ENCODE measurements at regions not wholly inside any gene's neighbourhood (a gene's known extent, or its start where the extent isn't known, plus 50 kb on each side); places are given as distances from the start of the nearest gene placed in this dataset.

GRCh38 chr11:39144351-39145130 is 2314.9 kb downstream of the LRRC4C start:
- no peak for DNase-seq (ENCODE audit: low read depth in 2 of 2)

DNA sequence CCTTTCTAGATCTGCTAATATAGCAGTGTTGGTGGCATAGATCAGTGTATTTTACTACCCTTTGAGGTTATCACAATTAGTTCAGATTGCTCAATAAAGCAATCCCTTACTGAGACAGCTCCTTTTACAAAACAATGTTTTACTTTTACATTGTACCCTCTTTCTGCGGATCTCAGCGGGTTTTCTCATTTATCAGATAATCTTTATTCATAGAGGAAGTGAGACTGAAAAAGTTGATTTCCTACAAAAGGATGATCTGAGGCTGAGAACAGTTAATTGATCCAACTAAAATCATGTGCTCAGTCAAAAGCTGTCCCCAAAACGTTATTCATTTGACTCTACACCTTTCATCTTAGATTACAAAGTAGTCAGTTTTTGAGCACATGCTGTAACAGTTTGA is 2319.9 kb downstream of the LRRC4C start:
- DNase-seq (ENCODE audit: low read depth in 2 of 2), result no peak

DNA sequence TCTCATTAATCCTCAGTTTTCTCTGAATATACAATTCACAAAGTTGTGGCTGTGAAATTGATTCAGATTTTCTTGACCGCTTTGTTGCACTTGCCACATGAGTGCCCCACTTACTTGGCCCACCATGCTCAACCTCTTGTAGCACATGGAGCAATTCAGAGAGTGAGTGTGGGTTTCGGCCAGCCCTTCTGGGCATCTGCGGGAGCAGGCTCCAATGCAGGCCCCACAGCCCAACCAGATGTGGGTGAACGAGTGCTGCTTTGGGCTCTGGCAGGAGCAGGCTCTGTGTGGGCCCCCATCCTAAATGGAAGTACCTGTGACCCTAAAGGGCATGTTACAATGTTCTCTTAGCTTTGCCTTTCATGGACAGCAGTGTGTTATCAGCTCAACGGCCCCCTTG is 2338.6 kb downstream of the LRRC4C start:
- DNase-seq (ENCODE audit: low read depth in 2 of 2), result no peak

DNA sequence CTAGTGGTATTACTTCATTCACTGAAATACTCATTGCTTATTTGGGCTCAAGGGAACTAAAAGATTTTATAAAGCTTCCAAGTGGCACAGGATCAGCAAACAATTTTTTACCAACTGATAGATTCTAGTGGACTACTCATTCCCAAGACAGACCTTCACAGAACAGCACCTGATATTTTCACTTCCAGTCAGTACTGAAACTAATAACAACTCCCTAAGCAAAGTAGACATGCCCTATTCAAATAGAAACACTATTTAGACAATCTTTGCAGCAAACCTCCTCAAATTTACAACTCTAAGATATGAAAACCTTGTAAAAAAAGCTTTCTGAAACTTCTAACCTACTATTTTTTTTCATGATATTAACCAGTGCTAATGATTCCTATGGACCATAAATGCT is 2345.8 kb downstream of the LRRC4C start:
- DNase-seq (ENCODE audit: low read depth in 2 of 2), result no peak

GRCh38 chr11:39102236-39102635 is 2357.2 kb downstream of the LRRC4C start:
- DNase-seq (ENCODE audit: low read depth in 2 of 2), result no peak

GRCh38 chr11:39078465-39078864 is 2381.0 kb downstream of the LRRC4C start:
- no peak for DNase-seq (ENCODE audit: low read depth in 2 of 2)

GRCh38 chr11:39037611-39038010 is 2421.8 kb downstream of the LRRC4C start:
- no peak for DNase-seq (ENCODE audit: low read depth in 2 of 2)

- no peak for DNase-seq (ENCODE audit: low read depth in 2 of 2)
Measured at GRCh38 chr11:39036021-39036420, 2423.4 kb downstream of the LRRC4C start.

DNA sequence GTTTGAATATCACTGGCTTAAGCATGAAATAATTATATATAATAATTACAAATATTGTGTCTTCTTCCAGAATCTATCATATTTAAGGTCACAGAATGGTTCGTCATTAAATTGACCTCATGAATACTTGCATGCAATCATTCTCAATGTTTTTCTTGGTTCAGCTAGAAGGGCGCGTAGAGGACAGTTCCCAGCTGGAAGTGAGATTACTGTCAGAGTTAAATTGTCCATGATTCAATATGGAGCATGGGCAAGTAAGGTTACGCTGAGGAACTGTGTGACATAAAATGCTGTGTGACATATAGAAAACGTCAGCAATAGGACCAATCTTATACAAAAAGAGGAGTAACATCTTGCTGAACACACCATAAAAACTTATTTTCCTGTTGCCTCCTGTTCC is 2423.5 kb upstream of the RAG2 start:
- DNase-seq (ENCODE audit: low read depth in 2 of 2), result no peak

DNA sequence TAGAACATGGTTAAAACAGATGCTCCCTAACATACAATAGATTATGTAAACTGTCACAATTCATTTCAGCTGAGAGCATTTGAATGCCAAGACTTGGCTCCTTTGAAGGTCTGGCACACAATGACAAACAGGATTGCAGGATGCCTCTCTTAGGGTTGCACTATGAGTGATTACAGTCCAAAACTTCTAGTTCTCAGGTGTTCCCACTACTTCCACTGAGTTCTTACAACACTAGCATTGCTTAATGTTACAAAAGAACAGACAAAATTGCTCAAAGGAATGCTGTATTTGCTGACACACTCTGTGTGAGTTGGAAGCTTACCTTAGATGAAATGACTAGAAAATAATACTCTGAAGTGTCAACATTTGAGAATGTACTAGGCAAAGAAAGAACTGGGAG is 2413.8 kb upstream of the RAG2 start:
- no peak for DNase-seq (ENCODE audit: low read depth in 2 of 2)

DNA sequence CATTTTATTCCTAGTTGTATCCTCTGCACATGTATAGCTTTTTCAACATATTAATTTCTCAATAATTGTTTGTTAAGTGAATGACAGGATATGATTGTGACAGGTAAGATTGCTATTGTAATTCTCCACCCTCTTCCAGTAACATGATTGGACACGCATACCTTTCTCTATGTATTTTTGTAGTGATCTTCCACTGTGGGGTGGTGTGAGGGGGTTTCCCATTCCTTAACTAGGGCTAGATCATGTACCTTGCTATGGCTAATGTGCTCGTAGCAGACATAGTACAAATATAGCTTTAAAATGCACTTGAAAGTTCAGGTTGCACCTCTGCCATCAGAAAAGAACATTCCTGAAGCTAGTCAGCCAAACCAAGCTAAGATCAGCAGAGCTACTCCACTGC is 2392.8 kb upstream of the RAG2 start:
- no peak for DNase-seq (ENCODE audit: low read depth in 2 of 2)

DNA sequence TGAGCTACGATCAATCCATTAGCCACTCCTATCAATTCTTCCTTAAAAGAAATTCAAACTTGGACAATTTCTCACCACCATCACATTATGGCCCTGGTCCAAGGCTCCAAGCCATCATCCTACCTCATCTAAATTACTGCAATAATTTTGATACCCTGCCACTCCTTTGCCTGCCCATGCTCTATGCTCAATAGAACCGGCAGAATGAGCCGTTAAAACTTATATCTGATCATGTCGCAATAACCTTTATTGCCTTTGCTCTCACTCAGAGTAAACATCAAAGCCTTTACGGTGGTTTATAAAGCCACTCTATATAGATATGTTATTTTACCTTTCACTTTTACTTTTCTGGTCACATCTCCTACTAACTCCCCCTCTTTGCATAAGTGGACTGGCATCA is 2392.1 kb upstream of the RAG2 start:
- DNase-seq (ENCODE audit: low read depth in 2 of 2), result no peak

DNA sequence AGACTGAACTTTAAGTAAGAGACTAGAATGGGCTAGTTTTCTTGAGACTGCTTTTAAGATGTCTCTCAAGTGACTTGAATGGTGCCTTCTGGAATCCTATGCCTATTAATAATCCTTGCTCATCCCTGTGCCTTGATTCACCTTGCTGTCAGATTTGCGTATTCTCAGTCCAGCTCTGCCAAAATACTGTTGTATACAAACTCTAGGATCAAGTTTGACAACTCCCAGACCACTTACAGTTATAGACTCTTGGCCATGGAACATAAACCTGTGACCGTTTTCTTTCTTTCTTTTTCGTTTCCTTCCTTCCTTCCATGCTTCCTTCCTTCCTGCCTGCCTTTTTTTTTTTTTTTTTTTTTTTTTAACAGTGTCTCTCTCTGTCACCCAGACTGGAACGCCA is 2390.9 kb upstream of the RAG2 start:
- no peak for DNase-seq (ENCODE audit: low read depth in 2 of 2)

- no peak for DNase-seq (ENCODE audit: low read depth in 2 of 2)
Measured at GRCh38 chr11:38972220-38972619, 2374.2 kb upstream of the RAG2 start.

GRCh38 chr11:38971141-38971540 is 2373.1 kb upstream of the RAG2 start:
- DNase-seq (ENCODE audit: low read depth in 2 of 2), result no peak

GRCh38 chr11:38968951-38969350 is 2370.9 kb upstream of the RAG2 start:
- no peak for DNase-seq (ENCODE audit: low read depth in 2 of 2)

DNA sequence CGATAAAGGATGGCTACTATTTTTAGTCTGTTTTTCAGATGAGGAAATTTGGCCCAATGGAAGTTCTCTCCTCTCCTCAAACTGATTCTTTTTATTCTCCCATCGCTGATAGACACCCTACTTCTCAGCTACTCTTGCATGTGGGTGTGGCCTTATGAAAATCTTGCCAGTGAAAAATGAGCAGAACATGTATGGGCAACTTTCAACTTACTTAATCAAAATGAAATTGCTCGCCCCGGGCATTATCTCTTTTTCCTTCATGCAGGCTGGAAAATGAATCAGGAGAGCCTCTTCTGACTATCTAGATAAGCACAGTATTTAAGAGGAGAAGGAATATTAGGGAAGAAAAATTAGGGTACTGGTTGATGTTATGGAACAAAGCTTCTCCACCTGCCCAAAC is 2354.7 kb upstream of the RAG2 start:
- DNase-seq (ENCODE audit: low read depth in 2 of 2), result no peak

DNA sequence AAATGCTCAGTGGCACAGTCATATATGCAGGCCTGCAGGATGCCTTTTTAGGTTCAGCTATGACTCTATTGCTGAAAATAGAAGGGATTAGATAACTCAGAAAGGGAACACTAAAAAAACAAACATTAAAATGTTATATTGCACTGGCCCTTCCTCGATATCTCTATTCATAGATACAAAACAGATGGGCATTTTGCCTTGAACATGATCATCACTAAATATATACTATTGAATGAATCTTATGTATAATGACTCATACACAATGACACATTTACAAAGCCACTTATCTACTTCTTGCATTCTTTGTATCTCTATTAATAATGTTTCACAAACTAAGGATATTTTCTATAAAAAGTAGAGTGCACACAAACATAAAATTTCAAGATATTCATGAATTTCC is 2352.8 kb upstream of the RAG2 start:
- no peak for DNase-seq (ENCODE audit: low read depth in 2 of 2)

DNA sequence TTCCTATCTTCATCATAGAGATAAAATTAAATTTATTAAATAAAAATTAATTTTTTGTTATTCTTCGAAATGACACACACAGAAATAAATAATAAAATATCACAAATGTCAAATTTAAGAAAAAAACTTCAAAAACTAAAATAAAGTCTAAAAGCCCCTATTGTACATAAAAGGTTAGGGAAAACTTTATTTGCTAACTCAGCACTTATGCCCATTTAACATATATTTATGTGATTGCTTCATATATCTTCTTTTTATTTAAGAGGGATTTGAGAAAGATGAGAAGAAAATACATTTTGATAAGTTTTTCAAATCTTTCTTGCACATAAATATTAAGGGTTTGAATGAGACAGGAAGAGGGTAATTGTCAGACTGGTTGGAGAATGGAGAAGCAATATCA is 2350.4 kb upstream of the RAG2 start:
- DNase-seq (ENCODE audit: low read depth in 2 of 2), result no peak

DNA sequence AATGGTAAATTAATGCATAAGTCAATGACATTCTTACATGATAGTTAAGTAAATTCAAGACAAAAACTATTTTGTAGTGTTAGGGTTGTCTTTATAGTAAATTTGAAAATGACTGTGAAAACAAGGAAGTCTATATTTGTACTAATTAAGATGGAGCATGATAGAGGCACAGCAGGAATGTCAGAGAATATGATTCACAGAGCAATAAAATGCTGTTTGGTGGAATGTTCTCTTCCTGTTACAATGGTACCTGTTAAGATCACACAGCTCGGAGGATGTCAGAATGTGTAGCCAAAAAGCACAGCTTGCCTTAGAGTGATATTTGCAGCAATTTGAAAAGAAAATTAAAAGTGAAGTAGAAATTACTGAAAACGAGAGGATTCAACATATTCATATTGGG is 2339.7 kb upstream of the RAG2 start:
- no peak for DNase-seq (ENCODE audit: low read depth in 2 of 2)

GRCh38 chr11:38935941-38936340 is 2337.9 kb upstream of the RAG2 start:
- DNase-seq (ENCODE audit: low read depth in 2 of 2), result no peak

- no peak for DNase-seq (ENCODE audit: low read depth in 2 of 2)
Measured at GRCh38 chr11:38927993-38928392, 2330.0 kb upstream of the RAG2 start.

- no peak for DNase-seq (ENCODE audit: low read depth in 2 of 2)
Measured at GRCh38 chr11:38924644-38925043, 2326.6 kb upstream of the RAG2 start.

GRCh38 chr11:38900211-38900610 is 2302.2 kb upstream of the RAG2 start:
- no peak for DNase-seq (ENCODE audit: low read depth in 2 of 2)

Measured in activated CD8-positive, alpha-beta memory T cell treated with anti-CD3 and anti-CD28 coated beads for 4 hours (primary cell).